Panc1 (cell line): ENCODE measurements at regions not wholly inside any gene's neighbourhood (a gene's known extent, or its start where the extent isn't known, plus 50 kb on each side); places are given as distances from the start of the nearest gene placed in this dataset.

ENCODE experiments used
- ATAC-seq: fragments of 200-7000 bp; cut with Tn5 transposase; 2 replicates; pipeline ENCODE4 v1.9.1; 2020; ENCODE audit warnings: mild to moderate bottlenecking, moderate library complexity
- BruUV-seq: library from RNA; stranded (reverse); fragments of 400-500 nt; replicated peaks from 2 replicates; lab custom pipeline; 2021; lab: Mats Ljungman, UMichigan
- CTCF ChIA-PET: fragments of 300-600 bp; sonication (Branson Sonifier 250); formaldehyde crosslinking; loops from one replicate; lab custom pipeline; 2022; ENCODE audit warnings: antibody characterized with exemption; lab: Charles Lee
- POLR2A ChIA-PET: fragments of 300-600 bp; sonication (Branson Sonifier 250); formaldehyde crosslinking; loops from one replicate; lab custom pipeline; 2022; ENCODE audit warnings: antibody characterized with exemption; lab: Charles Lee
- DNase-seq: peaks from one replicate; pipeline ENCODE4 v3.0.0-alpha.2; 2010; ENCODE audit warnings: low read depth, low spot score
- H3K27ac ChIP-seq: 2 replicates; pipeline ENCODE4 v1.5.1; 2011; ENCODE audit warnings: mild to moderate bottlenecking, low read length, inconsistent platforms
- H3K27me3 ChIP-seq: fragments of 200-500 bp; sonication (Bioruptor generic); 2 replicates; pipeline ENCODE4 v1.6.0; 2014; ENCODE audit warnings: low read length, inconsistent platforms; ENCODE audit not compliant: control insufficient read depth, insufficient read depth
- H3K36me3 ChIP-seq: fragments of 200-500 bp; sonication (Bioruptor generic); 2 replicates; pipeline ENCODE4 v1.5.1; 2014; ENCODE audit warnings: inconsistent platforms, mild to moderate bottlenecking, low read length, moderate library complexity; ENCODE audit not compliant: control insufficient read depth, insufficient read depth
- H3K4me1 ChIP-seq: 2 replicates; pipeline ENCODE4 v1.5.1; 2011; ENCODE audit warnings: inconsistent platforms, mild to moderate bottlenecking, low read length, moderate library complexity; ENCODE audit not compliant: control insufficient read depth, insufficient read depth
- H3K4me3 ChIP-seq, 2 experiments: 2 replicates each; pipeline ENCODE4 v1.5.1; 2011 to 2012; ENCODE audit warnings: low read depth in 2 of 2, low read length in 2 of 2, mild to moderate bottlenecking in 2 of 2, inconsistent platforms in 1 of 2, moderate library complexity in 1 of 2
- H3K9me3 ChIP-seq: fragments of 200-500 bp; sonication (Bioruptor generic); 2 replicates; pipeline ENCODE4 v1.5.1; 2014; ENCODE audit warnings: low read depth, mild to moderate bottlenecking, inconsistent platforms, low read length, moderate library complexity; ENCODE audit not compliant: control insufficient read depth, insufficient read depth
- POLR2AphosphoS5 ChIP-seq: IDR thresholded peaks from 2 replicates; pipeline ENCODE4 v1.6.1; 2012; ENCODE audit warnings: mild to moderate bottlenecking, low read depth, low read length, moderate library complexity
- SIN3A ChIP-seq: IDR thresholded peaks from 2 replicates; pipeline ENCODE4 v1.6.1; 2012; ENCODE audit warnings: low read depth, mild to moderate bottlenecking, low read length, moderate library complexity, borderline replicate concordance; ENCODE audit not compliant: insufficient read depth
- TCF7L2 ChIP-seq: IDR thresholded peaks from 2 replicates; pipeline ENCODE4 v1.6.1; 2011; ENCODE audit warnings: mild to moderate bottlenecking, low read depth, low read length, inconsistent platforms
- in situ Hi-C: cut with HindIII; loops from 2 replicates; pipeline ENCODE4 v1.10.0; 2016; ENCODE audit warnings: low sequenced_read_pairs, low pct_unique_long_range_greater_than_20kb
- intact Hi-C: fragments of 100-400 bp; cut with micrococcal nuclease; formaldehyde crosslinking; loops from one replicate; pipeline ENCODE4 v1.10.0; 2022; ENCODE audit not compliant: unreplicated experiment
- TF ChIP-seq, protein P1 (sequence below), 2 experiments: IDR thresholded peaks; 2 replicates each; pipeline ENCODE4 v1.6.1; 2011 to 2012; ENCODE audit warnings: low read depth in 2 of 2, control low read depth in 1 of 2, low read length in 1 of 2, mild to moderate bottlenecking in 1 of 2, moderate library complexity in 1 of 2; ENCODE audit not compliant: insufficient read depth in 1 of 2
- TF ChIP-seq, protein P2 (sequence below): fragments of 450-650 bp; IDR thresholded peaks from 2 replicates; pipeline ENCODE4 v1.5.1; 2017; ENCODE audit warnings: mild to moderate bottlenecking

DNA sequence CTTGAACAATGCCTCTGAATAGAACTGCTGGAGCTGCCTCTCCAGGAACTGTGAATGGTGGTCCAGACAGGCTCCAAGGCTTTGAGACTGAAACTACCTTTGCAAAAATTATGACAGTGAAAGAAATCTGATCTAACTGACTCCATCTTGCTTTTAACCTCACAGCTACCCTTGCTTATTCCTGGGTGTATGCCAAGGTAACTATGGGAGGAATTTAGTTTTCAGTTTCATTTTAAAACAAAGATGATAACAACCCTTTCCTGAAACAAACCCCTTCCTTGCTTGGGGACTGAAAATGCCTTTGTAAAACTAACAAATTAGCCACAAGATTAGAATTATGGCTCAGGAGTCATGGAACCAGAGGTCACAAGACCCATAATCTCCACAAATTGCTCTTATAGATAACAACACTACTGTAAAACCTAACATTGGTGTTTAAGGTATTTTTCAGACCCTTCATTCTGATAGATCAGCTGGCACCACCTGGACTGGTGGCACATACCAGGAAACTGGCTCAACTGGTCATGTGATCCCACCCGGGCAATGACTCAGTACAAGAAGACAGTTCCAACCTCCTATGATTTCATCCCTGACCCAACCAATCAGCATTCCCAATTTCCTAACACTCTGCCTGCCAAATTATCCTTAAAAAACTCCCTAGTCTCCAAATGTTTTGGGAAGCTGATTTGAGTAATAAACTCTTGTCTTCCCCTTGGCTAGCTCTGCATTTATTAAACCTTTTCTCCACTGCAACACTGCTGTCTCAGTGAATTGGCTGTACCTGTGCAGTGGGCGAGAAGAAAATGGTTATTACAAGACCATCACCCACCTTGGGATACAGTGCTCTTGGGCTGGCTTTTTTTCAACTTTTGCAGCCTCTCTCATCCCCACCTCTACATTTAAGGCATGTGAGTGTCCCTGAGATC lies 608.1 kb downstream of the TYW1 start:
- CTCF ChIA-PET, result no interaction called here
- ATAC-seq (no peak), DNase-seq (no peak)
- Histone ChIP-seq H3K4me3 (no peak overlapping the region), H3K27ac (no peak overlapping the region), H3K9me3 (no peaks in the 10 kb centered on the region), H3K4me1 (no peaks in the 10 kb centered on the region), H3K36me3 (no peaks in the 10 kb centered on the region), H3K27me3 (peaks cover 6% of the 10 kb centered on the region; the same call in 1 of the 2 replicates)
- intact Hi-C loops, result no loop called here
- TF ChIP-seq TCF7L2 (no peak), POLR2AphosphoS5 (no peak), SIN3A (no peak)
- TF ChIP-seq, protein P1, sequence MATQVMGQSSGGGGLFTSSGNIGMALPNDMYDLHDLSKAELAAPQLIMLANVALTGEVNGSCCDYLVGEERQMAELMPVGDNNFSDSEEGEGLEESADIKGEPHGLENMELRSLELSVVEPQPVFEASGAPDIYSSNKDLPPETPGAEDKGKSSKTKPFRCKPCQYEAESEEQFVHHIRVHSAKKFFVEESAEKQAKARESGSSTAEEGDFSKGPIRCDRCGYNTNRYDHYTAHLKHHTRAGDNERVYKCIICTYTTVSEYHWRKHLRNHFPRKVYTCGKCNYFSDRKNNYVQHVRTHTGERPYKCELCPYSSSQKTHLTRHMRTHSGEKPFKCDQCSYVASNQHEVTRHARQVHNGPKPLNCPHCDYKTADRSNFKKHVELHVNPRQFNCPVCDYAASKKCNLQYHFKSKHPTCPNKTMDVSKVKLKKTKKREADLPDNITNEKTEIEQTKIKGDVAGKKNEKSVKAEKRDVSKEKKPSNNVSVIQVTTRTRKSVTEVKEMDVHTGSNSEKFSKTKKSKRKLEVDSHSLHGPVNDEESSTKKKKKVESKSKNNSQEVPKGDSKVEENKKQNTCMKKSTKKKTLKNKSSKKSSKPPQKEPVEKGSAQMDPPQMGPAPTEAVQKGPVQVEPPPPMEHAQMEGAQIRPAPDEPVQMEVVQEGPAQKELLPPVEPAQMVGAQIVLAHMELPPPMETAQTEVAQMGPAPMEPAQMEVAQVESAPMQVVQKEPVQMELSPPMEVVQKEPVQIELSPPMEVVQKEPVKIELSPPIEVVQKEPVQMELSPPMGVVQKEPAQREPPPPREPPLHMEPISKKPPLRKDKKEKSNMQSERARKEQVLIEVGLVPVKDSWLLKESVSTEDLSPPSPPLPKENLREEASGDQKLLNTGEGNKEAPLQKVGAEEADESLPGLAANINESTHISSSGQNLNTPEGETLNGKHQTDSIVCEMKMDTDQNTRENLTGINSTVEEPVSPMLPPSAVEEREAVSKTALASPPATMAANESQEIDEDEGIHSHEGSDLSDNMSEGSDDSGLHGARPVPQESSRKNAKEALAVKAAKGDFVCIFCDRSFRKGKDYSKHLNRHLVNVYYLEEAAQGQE (IDR thresholded peaks at IDR 0.05; ENCODE audit: insufficient read depth in 1 of 2, low read depth in 2 of 2, low read length in 1 of 2), result no peak
- TF ChIP-seq, protein P2, sequence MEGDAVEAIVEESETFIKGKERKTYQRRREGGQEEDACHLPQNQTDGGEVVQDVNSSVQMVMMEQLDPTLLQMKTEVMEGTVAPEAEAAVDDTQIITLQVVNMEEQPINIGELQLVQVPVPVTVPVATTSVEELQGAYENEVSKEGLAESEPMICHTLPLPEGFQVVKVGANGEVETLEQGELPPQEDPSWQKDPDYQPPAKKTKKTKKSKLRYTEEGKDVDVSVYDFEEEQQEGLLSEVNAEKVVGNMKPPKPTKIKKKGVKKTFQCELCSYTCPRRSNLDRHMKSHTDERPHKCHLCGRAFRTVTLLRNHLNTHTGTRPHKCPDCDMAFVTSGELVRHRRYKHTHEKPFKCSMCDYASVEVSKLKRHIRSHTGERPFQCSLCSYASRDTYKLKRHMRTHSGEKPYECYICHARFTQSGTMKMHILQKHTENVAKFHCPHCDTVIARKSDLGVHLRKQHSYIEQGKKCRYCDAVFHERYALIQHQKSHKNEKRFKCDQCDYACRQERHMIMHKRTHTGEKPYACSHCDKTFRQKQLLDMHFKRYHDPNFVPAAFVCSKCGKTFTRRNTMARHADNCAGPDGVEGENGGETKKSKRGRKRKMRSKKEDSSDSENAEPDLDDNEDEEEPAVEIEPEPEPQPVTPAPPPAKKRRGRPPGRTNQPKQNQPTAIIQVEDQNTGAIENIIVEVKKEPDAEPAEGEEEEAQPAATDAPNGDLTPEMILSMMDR, result no peak
- in situ Hi-C loops, result no loop called here
- BruUV-seq, result no TSS peak
- POLR2A ChIA-PET, result no interaction called here

DNA sequence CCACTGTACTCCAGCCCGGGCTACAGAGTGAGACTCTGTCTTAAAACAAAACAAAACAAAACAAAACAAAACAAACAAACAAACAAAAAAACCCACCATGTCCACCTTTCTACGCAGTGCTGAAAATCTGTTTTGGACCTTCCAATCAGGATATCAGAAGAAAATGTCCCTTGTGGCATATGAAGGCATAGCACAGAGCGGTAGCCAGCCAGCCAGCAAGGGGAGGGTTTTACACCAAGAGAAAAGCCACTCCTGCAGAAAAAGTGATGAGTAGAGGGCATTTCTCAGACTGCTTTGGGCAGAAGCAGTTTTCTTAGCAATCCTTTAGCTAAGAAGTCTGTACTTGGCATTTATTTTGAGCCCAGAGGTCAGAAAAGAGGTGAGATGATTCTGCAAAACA lies 612.2 kb downstream of the TYW1 start:
- TF ChIP-seq, protein P1 (IDR thresholded peaks at IDR 0.05; ENCODE audit: insufficient read depth in 1 of 2, low read depth in 2 of 2, low read length in 1 of 2), result no peak
- TF ChIP-seq POLR2AphosphoS5 (no peak), TCF7L2 (no peak), SIN3A (no peak)
- TF ChIP-seq, protein P2, result no peak
- DNase-seq (no peak), ATAC-seq (no peak)
- in situ Hi-C loops, result no loop called here
- Histone ChIP-seq H3K9me3 (no peaks in the 10 kb centered on the region), H3K27me3 (peaks cover 2% of the 10 kb centered on the region; the same call in 1 of the 2 replicates), H3K4me1 (no peaks in the 10 kb centered on the region), H3K36me3 (no peaks in the 10 kb centered on the region), H3K27ac (no peak overlapping the region), H3K4me3 (no peak overlapping the region)
- intact Hi-C loops, result no loop called here
- ChIA-PET POLR2A (no interaction called here), CTCF (no interaction called here)
- BruUV-seq, result no TSS peak
